Activated B cell treated with CpG ODN at 0.5 μM for 24 hours (primary cell): ENCODE measurements at regions not wholly inside any gene's neighbourhood (a gene's known extent, or its start where the extent isn't known, plus 50 kb on each side); places are given as distances from the start of the nearest gene placed in this dataset.

Source experiments
- ATAC-seq: fragments of 200-7000 bp; cut with Tn5 transposase; one replicate; pipeline ENCODE4 v1.10.0; 2021; ENCODE audit warnings: low read depth, mild to moderate bottlenecking, moderate library complexity
- CTCF ChIA-PET: fragments of 350-600 bp; sonication (Branson Sonifier 250); formaldehyde crosslinking; loops from one replicate; lab custom pipeline; 2021; ENCODE audit warnings: antibody characterized with exemption; lab: Charles Lee
- POLR2A ChIA-PET: fragments of 350-600 bp; sonication (Branson Sonifier 250); formaldehyde crosslinking; loops from one replicate; lab custom pipeline; 2021; ENCODE audit warnings: antibody characterized with exemption; lab: Charles Lee
- DNase-seq: peaks from one replicate; pipeline ENCODE4 v3.0.0; 2022
- H3K27ac Mint-ChIP-seq: one replicate; pipeline ENCODE4 v1.8.0; 2020; ENCODE audit warnings: mixed read lengths
- H3K27me3 Mint-ChIP-seq: one replicate; pipeline ENCODE4 v1.8.0; 2021; ENCODE audit warnings: mixed read lengths
- H3K36me3 Mint-ChIP-seq: one replicate; pipeline ENCODE4 v1.8.0; 2021; ENCODE audit warnings: low read depth, mixed read lengths
- H3K4me1 Mint-ChIP-seq: one replicate; pipeline ENCODE4 v1.8.0; 2021; ENCODE audit warnings: mixed read lengths
- H3K4me3 Mint-ChIP-seq: one replicate; pipeline ENCODE4 v1.8.0; 2020; ENCODE audit warnings: mild to moderate bottlenecking, mixed read lengths
- H3K9me3 Mint-ChIP-seq: one replicate; pipeline ENCODE4 v1.8.0; 2020; ENCODE audit warnings: mixed read lengths
- CTCF ChIP-seq: fragments of 200-600 bp; IDR thresholded peaks from one replicate; pipeline ENCODE4 v1.8.0; 2022; ENCODE audit warnings: antibody characterized with exemption, mild to moderate bottlenecking
- intact Hi-C: fragments of 100-400 bp; cut with micrococcal nuclease; formaldehyde crosslinking; loops from one replicate; pipeline ENCODE4 v1.15.1; 2024

GRCh38 chr6:79384845-79385244 is 150.4 kb upstream of the HMGN3 start:
- POLR2A ChIA-PET: no interaction called here
- no peaks in the 10 kb centered on the region for H3K4me1 Mint-ChIP-seq
- H3K36me3 Mint-ChIP-seq: no peaks in the 10 kb centered on the region
- no peaks in the 10 kb centered on the region for H3K27me3 Mint-ChIP-seq
- no peak for TF ChIP-seq CTCF
- CTCF ChIA-PET: no interaction called here
- H3K9me3 Mint-ChIP-seq: no peaks in the 10 kb centered on the region
- DNase-seq: no peak
- no peak for ATAC-seq
- H3K4me3 Mint-ChIP-seq: no peak overlapping the region
- intact Hi-C loops: no loop called here
- H3K27ac Mint-ChIP-seq: no peak overlapping the region

- POLR2A ChIA-PET: no interaction called here
- intact Hi-C loops: no loop called here
- Mint-ChIP-seq H3K36me3 (no peaks in the 10 kb centered on the region), H3K4me1 (no peaks in the 10 kb centered on the region), H3K9me3 (no peaks in the 10 kb centered on the region), H3K4me3 (no peak overlapping the region), H3K27ac (no peak overlapping the region), H3K27me3 (no peaks in the 10 kb centered on the region)
- no peak for TF ChIP-seq CTCF
- no peak for DNase-seq
- ATAC-seq: no peak
- CTCF ChIA-PET: no interaction called here
Observed at GRCh38 chr6:79378957-79379356, 144.5 kb upstream of the HMGN3 start.

GRCh38 chr6:79377888-79378348 is 143.4 kb upstream of the HMGN3 start:
- Mint-ChIP-seq H3K27me3 (no peaks in the 10 kb centered on the region), H3K4me1 (no peaks in the 10 kb centered on the region), H3K9me3 (no peaks in the 10 kb centered on the region), H3K4me3 (no peak overlapping the region), H3K36me3 (no peaks in the 10 kb centered on the region), H3K27ac (no peak overlapping the region)
- no peak for TF ChIP-seq CTCF
- no peak for ATAC-seq
- ChIA-PET POLR2A (no interaction called here), CTCF (no interaction called here)
- DNase-seq: no peak
- intact Hi-C loops: no loop called here

GRCh38 chr6:79377047-79377446 is 142.6 kb upstream of the HMGN3 start:
- intact Hi-C loops: no loop called here
- Mint-ChIP-seq H3K9me3 (no peaks in the 10 kb centered on the region), H3K27ac (no peak overlapping the region), H3K4me3 (no peak overlapping the region), H3K36me3 (no peaks in the 10 kb centered on the region), H3K27me3 (peaks cover 3% of the 10 kb centered on the region), H3K4me1 (no peaks in the 10 kb centered on the region)
- ATAC-seq (no peak), DNase-seq (no peak)
- POLR2A ChIA-PET: no interaction called here
- CTCF ChIA-PET: no interaction called here
- TF ChIP-seq CTCF: no peak

- ChIA-PET CTCF (no interaction called here), POLR2A (no interaction called here)
Observed at GRCh38 chr6:79375635-79376337, 141.3 kb upstream of the HMGN3 start.

More at GRCh38 chr6:79375635-79376337, 141.3 kb upstream of the HMGN3 start:
- no peak for DNase-seq
- Mint-ChIP-seq H3K27ac (no peak overlapping the region), H3K4me1 (no peaks in the 10 kb centered on the region), H3K4me3 (no peak overlapping the region), H3K27me3 (peaks cover 3% of the 10 kb centered on the region), H3K9me3 (no peaks in the 10 kb centered on the region), H3K36me3 (no peaks in the 10 kb centered on the region)
- ATAC-seq: no peak
- TF ChIP-seq CTCF: no peak
- intact Hi-C loops: no loop called here
